ENCODE measurements at regions not wholly inside any gene's neighbourhood (a gene's known extent, or its start where the extent isn't known, plus 50 kb on each side); places are given as distances from the start of the nearest gene placed in this dataset.

DNA sequence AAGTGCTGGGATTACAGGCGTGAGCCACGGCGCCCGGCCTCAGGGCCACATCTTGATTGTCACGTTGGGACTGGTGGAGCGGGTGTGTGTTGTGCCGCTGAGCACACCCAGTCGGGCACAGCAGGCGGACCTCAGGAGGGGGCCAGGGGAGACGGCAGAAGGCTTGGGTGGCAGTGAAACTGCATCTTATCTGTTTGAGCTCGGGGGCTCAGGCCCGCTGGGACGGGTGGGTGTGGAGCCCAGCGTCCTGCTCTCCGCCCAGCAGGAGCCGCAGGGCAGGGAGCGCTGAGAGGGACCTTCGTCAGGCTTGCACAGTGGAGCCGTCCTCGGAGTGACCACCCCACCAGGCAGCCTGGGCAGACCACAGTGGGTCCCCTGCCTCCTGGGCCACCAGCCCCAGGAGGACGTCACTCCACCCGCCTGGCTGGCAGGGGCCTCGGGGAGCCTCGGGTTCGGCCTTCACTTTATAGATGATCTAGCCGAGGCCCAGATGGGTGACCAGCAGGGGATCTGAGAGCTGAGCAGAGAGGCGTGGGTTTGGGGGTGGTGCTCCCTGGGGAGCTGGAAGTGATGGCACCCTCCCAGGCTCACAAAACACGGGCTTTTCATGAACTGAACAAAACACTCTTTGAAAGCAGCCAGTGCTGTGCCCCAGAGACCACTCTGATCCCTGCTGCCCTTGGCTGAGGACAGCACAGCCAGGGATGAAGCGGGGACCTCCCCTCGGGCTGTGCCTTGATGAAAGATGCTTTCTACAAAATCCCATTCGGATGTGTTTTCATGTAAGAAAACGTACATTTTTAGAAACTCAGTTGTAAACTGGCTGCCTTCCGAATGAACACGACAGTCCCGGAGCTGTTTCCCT lies 181.1 kb downstream of the SEC14L1 start:
- DNase-seq (ENCODE audit: low spot score): no peak

DNA sequence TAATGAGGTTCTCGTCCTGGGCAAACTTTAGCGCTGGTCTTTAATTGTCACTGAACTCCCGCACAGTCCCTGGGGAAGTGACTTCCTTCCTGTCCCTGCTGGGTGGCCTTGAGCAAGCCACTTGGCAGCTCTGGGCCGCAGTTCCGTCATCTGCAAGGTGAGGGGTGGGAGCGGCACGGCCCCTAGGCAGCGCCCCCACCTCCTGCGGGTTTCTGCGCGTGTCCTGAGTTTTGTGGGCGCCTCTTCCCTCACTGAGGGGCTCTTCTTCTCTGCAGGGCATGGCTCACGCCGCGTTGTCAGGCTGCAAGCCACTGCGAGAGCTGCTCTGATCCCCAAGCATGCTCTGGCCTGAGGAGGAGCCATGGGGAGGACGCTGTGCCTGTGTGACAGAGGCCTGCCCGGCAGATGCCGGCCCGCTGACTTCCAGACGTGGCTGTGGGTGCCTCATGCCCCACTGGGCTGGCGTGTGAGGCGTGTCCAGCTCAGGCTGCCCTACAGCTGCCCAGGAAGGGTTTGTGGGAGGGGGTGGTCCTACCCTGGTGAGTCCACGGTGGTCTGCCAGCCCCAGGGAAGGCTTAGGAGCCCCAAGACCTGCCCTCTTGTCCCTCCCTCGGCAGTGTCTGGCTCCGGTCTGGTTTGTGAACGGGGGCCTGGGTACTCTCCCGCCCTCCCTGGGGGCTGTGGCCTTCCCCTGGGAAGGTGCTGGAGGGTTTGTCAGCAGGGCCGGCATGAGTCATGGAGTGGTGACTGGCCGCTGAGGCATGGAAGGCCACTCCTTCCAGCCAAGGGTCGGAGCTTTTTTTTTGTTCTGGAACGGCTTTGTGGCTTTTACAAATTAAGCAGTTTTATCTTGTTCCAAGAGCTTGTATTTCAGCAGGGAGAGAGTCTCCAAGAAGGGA lies 182.0 kb downstream of the SEC14L1 start:
- peak; percentile 97 for DNase-seq (ENCODE audit: low spot score)

DNA sequence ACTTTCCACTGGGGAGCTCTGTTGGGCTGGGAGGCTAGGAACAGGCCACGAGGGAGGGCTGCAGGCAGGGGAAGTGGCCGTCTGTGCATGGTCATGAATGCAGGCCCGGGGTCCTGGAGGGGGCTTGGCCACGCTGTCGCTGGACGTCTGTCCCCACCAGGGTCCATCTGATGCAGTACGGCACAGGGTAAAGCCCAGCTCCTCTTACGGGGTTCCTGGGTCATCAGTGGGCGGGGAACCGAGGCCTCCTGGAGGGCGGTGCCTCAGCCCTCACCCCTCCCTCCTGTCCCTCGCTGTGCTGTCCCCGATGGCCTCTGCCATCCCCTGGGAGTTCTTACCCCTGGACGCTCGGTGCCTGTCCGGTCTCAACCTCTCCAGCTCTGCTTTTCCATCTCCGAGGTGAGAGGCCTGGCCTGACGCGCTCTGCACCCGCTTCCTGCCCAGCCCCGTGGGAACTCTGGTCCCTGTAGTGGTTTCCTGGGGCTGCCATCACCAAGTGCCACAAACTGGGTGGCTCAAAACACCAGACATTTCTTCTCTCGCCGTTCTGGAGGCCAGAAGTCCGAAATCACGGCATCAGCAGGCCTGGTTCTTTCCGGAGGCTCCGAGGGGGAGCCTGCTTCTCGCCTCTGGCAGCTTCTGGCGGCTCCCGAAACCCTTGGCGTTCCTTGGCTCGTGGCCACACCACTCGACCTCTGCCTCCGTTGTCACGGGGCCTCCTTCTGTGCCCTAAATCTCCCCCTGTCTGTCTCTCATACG lies 182.8 kb downstream of the SEC14L1 start:
- DNase-seq (ENCODE audit: low spot score): peak; percentile 56

DNA sequence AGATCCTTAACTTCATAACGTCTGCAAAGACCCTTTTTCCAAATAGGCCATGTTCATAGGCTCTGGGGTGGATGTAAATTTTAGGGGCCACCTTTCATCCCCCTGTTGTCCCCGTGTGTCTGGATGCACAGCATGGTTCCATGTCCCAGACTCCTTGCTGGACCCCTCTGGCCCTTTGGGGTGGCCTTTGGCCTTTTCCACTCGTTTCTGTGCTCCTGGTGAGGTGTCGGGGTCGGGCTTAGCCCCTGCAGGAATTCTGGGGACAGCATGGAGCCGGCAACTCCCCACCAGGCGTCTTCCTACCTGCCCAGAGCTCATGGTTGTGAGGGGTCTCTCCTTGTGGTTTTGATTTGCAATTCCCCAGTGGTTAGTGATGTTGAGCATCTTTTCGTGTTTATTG lies 183.5 kb downstream of the SEC14L1 start:
- DNase-seq (ENCODE audit: low spot score): no peak

DNA sequence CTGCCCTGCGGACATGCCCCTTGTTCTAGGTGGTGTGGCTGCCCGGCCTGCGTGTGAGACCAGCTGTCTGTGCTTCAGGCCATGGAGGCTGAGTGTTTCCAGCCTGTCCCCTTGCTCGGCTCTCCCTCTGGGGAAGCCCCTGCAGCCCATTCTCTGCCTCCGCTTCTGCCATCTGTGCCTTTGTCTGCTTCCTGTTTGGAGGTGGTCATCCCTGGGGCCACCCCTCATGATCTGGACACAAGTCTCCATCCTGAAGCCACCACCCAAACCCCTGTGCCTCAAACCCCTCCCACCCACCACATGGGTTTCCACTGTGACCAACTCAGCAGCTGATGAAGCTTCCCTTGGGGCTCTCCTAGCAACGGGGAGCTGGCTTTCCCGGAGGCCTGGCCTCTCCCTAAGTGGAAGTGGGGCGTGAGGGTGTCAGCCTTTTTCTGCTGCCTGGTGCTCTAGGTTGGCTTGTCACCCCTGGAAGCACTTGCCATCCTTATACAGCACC lies 184.9 kb downstream of the SEC14L1 start:
- DNase-seq (ENCODE audit: low spot score): no peak

DNA sequence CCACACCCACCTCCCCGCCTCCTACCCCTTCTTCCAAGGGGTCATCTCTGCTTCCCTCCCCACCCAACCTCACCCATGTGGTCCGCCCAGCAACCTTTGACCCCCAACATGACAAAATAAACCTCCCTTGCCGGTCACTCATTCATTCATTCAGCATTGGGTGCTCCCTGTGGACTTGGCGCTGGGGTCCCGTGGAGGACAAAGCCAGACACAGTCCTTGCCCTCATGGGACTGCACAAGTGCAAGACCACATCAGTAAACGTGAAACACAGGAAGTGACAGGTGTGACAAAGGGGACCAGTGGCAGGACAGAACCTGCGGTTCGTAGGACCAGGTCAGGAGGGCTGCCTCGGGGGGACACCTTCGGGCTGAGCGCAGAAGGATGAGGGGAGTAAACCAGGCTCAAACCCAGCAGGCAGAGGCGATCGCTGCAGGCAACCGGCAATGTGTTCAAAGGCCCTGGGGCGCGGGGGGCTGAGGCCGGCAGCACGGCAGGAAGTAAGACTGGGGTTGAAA lies 185.4 kb downstream of the SEC14L1 start:
- no peak for DNase-seq (ENCODE audit: low spot score)

DNA sequence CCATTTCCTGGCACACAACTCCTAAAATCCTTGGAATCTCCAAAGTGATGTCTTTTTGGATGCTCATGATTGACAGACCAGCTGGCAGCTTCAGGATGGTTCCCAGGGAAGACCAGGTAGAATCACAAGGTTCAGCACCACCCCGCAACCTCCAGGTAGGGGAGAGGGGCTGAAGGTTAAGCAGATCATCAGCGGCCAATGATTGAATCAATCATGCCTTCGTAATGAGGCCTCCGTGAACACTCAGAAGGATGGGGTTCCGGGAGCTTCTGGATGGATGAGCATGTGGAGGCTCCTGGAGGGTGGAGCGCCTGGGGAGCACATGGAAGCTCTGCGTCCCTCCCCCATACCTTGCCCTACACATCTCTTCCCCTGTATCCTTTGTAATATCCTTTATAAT lies 185.9 kb downstream of the SEC14L1 start:
- DNase-seq (ENCODE audit: low spot score): no peak

DNA sequence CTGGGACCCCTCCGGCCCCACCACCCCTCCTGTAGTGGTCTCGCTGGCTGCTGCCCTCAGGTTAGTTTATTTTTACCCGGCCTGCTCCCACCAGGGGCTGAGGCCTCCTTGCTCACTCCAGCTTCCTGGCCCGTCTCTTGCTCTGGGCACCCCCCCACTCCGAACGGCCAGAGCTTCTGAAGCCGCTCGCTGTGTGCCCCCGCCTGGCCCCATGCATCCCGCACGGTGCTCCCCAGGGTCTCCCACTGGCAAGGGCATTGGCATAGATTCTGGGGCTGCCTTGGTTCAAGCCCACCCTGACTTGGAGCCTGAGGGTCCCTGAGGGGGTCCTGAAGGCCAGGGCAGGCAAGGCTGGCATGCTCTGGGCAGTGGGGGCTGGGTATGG lies 186.4 kb downstream of the SEC14L1 start:
- DNase-seq (ENCODE audit: low spot score): no peak

DNA sequence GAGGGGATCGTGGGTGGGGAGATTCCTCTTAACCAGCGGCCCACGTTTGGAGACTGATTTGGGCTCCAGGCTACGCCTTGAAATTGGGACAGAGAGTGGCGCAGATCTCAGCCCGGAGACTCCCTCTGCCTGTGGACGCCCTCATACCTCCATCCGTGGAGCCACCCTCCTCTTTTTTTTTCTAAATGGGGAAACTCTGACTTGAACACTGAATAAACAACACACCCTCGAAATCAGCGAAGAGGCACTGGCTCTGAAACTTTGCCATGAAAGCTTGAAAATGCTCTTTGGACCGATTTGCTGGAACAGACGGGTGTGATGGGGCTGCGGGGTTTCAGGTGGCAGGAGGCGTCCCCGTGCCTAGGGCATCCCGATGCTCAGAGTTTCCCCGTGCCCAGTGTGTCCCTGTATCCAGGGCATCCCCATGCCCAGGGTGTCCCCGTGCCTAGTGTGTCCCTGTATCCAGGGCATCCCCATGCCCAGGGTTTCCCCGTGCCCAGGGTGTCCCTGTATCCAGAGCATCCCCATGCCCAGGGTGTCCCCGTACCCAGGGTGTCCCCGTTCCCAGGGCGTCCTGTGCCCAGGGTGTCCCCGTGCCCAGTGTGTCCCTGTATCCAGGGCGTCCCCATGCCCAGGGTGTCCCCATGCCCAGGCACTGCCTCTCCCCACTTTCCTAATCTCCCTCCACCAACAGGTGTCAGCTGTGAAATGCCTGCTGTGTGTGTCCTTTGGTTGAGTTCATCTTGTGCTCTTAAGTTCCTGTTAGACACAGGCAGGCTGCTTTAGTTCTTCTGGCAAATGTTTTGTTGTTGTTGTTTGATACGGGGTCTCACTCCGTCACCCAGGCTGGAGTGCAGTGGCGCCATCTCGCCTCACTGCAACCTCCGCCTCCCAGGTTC lies 187.0 kb downstream of the SEC14L1 start:
- no peak for DNase-seq (ENCODE audit: low spot score)

DNA sequence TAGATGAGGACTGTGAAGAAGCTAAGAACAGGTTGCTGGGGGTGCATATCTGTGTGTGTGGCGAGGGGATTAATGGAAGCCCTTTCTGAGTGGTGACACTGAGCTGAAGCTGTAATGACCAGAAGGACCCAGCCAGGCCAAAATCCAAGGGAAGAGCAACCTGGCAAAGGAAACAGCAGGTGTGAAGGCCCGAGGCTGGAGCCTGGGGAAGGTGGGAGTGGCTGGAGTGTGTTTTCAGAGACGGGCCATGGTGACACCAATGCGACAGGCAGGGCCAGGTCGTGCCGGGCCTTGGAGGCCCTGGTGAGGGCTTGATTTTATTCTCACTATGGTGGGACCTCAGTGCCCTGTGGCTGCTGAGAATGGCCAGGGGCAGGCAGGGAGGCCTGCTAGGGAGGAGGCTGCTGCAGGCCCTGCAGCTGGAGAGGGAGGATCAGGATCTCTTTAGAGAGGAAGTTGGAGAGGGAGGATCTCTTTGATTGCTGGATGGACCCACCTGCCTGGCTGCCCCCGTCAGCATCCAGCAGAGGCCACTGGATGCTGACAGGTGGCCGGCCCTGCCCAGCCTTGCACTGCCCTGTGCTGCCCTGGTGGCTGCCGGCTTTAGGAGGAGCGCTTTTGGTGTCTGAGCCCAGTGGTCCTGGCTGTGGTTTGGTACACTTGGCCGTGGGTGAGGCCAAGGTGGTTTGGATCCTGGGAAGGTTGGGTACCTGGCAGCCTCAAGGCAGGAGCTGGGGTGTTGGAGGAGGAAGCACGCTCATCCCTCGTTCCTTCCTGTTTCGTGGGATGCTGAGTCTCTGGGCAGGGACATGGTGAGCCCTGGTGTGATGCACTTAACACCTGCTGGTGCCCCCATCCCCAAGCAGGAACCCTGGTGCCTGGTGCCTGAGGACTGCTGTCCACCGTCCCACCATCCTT lies 188.3 kb downstream of the SEC14L1 start:
- no peak for DNase-seq (ENCODE audit: low spot score)

DNA sequence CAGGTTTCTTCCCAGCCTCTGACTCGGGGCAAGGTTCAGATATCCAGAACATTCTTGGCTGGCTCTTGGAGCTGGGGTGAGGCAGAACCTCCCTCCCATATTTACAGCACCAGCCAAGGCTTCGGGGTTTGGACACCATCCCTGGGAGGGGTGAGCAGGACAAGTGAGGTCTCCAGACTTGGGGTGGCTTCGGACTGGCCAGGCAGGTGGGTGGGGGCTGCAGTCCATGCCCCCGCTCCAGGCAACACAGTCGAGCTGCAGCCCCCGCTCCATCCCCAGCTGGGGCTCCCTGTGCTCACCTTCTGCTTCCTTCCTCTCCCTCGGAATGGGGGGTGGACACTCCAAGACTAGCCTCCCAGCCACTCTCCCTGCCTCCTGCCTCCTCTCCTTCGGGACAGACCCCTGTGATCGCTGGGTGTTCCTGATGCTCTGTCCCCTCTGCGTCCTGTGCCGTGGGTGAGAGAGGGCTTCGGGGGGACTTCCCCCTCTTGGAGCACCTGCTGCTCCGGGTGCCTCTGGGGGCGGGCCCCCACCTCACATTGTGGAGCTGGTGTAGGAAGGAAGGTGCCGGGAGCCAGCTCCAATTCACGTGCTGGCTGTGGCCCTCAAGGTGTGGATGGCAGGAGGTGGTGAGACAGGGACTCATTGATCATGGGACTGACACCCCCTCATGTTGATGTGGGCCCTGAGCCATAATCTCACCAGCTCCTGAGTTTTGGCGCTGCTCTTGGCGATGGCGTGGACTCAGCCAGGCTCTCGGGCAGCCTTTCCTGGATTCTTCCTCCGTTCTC lies 189.2 kb downstream of the SEC14L1 start:
- no peak for DNase-seq (ENCODE audit: low spot score)

DNA sequence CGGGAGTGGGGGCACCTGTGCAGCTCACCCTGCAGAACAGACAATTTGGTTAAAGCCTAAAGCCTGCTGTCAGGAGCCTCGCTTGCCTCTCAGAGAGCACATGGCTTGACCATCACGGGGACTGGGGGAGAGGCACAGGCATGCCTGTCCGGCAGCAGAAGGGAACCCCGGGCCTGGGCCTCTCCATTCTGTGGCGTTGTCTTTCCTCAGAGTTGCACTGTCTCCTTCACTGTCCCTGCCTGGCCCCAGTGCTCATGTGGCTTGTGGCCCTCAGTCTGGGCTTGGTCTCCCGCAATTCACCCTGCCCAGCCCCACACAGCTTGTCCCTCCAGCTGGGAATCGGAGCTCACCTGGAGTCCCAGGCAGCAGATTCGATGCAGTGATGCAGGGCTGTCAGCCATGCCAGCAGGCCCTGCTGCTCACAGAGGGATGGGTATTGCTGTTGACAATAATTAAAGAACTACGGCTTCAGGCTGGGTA lies 189.9 kb downstream of the SEC14L1 start:
- DNase-seq (ENCODE audit: low spot score): no peak

DNA sequence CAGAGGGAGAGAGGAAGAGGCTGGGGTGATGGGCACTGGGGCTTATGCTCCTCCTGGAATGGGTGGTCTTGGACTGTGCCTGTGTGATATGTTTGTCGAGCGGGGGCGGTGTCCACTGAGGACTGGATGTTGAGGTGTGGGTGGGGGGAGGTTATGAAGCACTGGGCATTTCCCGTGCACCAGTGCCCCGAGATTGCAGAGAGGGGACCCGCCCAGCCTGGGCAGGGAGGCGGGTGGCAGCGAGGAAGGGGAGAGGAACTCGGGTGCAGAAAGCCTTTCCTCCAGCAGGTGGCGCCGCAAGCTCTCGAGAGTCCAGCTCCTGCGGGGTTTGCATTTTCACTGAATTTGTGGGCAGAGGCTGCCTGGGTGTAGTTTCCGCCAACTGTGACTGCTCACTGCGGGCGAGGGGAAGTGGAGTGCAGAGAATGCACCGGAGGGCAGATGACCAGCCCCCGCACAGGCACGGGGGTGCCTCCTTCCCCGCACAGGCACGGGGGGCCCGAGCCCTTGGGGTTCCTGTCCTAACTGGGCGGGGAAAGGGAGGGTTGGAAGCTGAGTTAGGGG lies 190.6 kb downstream of the SEC14L1 start:
- DNase-seq (ENCODE audit: low spot score): peak; percentile 88

DNA sequence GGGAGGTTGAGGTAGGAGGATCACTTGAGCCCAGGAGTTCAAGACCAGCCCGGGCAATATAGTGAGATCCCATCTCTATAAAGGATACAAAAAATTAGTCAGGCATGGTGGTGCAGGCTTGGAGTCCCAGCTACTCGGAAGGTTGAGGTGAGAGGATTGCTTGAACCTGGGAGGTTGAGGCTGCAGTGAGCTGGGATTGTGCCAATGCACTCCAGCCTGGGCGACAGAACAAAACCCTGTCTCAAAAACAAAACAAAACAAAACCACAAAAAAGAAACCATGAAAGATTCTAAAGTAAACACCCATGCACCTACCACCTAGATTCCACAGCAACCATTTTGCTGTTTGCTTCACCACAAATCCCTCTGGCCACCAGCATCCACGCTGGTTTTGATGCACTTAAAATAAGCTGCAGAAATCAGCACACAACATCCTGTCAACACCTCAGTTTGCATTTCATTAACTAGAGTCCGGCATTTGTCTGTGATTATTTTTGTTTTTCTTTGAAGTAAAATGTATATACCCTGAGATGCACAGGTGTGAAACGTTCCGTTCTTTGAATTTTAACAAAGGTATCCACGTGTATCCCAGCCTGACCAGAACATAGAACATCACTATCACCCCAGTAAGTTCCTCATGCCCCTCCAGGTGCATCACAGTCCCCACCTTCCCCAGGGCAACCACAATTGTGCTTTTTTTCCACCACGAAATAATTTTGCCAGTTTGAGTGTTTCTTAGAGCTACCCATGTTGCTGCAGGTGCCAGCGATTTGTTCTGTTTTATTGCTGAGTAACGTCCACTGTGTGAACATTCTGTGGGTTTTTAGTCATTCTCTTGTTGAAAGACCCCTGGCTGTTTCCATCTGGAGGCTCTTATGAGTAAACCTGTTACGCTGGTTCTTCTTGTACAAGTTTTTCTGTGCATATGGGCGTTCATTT lies 191.5 kb downstream of the SEC14L1 start:
- no peak for DNase-seq (ENCODE audit: low spot score)

DNA sequence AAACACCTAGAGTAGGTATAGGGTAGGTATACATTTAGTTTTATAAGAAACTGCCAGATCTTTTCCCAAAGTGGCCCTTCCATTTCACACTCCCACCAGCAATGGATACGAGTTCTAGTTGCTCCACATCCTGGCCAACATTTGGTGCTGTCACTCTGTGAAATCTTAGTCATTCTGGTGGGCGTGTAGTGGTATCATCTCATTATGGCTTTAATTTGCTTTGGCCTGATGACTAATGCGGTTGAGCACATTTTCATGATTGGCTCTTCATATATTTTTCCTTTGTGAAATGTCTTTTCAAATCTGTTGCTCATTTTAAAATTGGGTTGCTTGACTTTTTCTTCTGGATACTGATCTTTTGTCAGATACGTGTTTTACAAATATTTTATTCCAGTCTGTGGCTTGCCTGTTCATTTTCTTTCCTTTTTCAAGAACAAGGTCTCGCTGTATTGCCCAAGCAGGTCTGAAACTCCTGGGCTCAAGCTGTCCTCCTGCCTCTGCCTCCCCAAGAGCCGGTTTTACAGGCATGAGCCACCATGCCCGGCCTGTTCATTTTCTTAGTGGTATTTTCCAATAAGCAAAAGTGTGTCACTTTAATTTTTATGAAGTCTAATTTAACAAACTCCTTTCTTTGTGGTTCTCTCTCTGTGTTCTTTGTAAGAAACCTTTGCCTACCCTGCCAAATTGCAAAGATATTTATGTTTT lies 192.4 kb downstream of the SEC14L1 start:
- peak; percentile 57 for DNase-seq (ENCODE audit: low spot score)

DNA sequence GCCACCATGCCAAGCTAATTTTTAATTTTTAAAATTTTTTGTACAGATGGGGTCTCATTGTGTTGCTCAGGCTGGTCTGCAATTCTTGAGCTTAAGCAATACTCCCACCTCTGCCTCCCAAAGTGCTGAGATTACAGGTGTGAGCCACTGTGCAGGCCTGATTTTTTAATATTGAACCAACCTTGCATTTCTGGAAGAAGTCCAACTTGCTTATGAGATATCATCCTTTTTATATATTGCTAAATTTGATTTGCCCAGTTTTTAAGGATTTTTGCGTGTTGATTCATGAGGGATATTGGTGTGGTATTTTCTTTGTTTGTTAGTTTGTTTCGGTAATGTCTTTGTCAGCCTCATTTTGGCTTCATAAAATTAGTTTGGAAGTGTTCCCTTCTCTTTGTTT lies 196.4 kb downstream of the SEC14L1 start:
- DNase-seq (ENCODE audit: low spot score): no peak

DNA sequence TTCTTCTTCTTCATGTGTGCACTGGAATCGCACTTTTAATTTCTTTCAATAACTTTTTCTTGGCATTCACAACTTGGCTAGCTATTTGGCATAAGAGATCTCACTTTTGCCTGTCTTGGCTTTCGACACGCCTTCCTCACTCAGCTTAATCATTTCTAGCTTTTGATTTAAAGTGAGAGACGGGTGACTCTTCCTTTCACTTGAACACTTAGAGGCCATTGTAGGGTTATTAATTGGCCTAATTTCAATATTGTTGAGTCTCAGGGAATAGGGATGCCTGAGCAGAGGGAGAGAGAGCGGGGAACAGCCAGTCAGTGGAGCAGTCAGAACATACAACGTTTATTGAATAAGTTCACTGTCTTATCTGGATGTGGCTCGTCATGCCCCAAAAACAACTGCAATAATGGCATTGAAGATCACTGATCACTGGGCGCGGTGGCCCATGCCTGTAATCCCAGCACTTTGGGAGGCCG lies 200.3 kb downstream of the SEC14L1 start:
- DNase-seq (ENCODE audit: low spot score): no peak

Data from kidney tubule cell (primary cell).